HCT116 (cell line): ENCODE measurements at regions not wholly inside any gene's neighbourhood (a gene's known extent, or its start where the extent isn't known, plus 50 kb on each side); places are given as distances from the start of the nearest gene placed in this dataset.

ENCODE experiments used
- ATAC-seq: fragments of 200-7000 bp; cut with Tn5 transposase; 2 replicates; pipeline ENCODE4 v1.9.1; 2020; ENCODE audit warnings: mild to moderate bottlenecking, moderate library complexity
- BruUV-seq: library from RNA; stranded (reverse); fragments of 400-500 nt; replicated peaks from 2 replicates; lab custom pipeline; 2021; lab: Mats Ljungman, UMichigan
- CTCF ChIA-PET: fragments of 300-600 bp; sonication (Branson Sonifier 250); formaldehyde crosslinking; loops from one replicate; lab custom pipeline; 2021; ENCODE audit warnings: antibody characterized with exemption; lab: Charles Lee
- POLR2A ChIA-PET: fragments of 300-600, 350-600 bp; sonication (Branson Sonifier 250); formaldehyde crosslinking; loops from one replicate; lab custom pipeline; 2021; ENCODE audit warnings: antibody characterized with exemption; lab: Charles Lee
- RAD21 ChIA-PET, 2 experiments: fragments of 300-600 bp; sonication (Branson Sonifier 250); formaldehyde crosslinking; loops; one replicate each; lab custom pipeline; 2023; ENCODE audit warnings: low total read pairs in 2 of 2; ENCODE audit not compliant: uncharacterized antibody in 2 of 2, unreplicated experiment in 2 of 2, low non-redundant PET in 1 of 2; lab: Charles Lee
- DNase-seq: peaks from one replicate; pipeline ENCODE4 v3.0.0-alpha.2; 2010; ENCODE audit warnings: low read depth, low spot score
- H2AFZ ChIP-seq: fragments of 200-600 bp; shearing (Covaris generic), sonication (generic); 2 replicates; pipeline ENCODE4 v1.6.1; 2017; ENCODE audit warnings: low read depth, mixed run types, mixed read lengths, antibody characterized with exemption, low read length; ENCODE audit not compliant: poor library complexity, severe bottlenecking
- H3K27ac ChIP-seq: 2 replicates; pipeline ENCODE4 v1.5.1; 2012; ENCODE audit warnings: low read depth, low read length
- H3K27me3 ChIP-seq: fragments of 200-600 bp; sonication (generic); 2 replicates; pipeline ENCODE4 v1.6.1; 2016; ENCODE audit warnings: mixed run types, low read length, mixed read lengths; ENCODE audit not compliant: insufficient read depth
- H3K36me3 ChIP-seq, 2 experiments: fragments of 200-500 bp in 1 of 2; fragments of 200-600 bp in 1 of 2; sonication (Bioruptor generic) in 1 of 2; sonication (generic) in 1 of 2; 2 replicates each; pipeline versions ENCODE4 v1.5.1 to v1.6.1; 2014 to 2016; ENCODE audit warnings: low read length in 2 of 2, inconsistent platforms in 1 of 2, mixed read lengths in 1 of 2, mixed run types in 1 of 2; ENCODE audit not compliant: insufficient read depth in 2 of 2, control insufficient read depth in 1 of 2
- H3K4me1 ChIP-seq, 2 experiments: fragments of 200-600 bp in 1 of 2; sonication (generic) in 1 of 2; 2 replicates each; pipeline versions ENCODE4 v1.5.1 to v1.6.1; 2012 to 2017; ENCODE audit warnings: low read length in 2 of 2, inconsistent platforms in 1 of 2, mild to moderate bottlenecking in 1 of 2, mixed read lengths in 1 of 2, mixed run types in 1 of 2, moderate library complexity in 1 of 2; ENCODE audit not compliant: insufficient read depth in 2 of 2, control insufficient read depth in 1 of 2
- H3K4me2 ChIP-seq: fragments of 200-600 bp; sonication (generic); 2 replicates; pipeline ENCODE4 v1.6.1; 2017; ENCODE audit warnings: mixed run types, low read length, mixed read lengths
- H3K4me3 ChIP-seq, 2 experiments: fragments of 200-600 bp in 1 of 2; sonication (generic) in 1 of 2; replicated peaks in 1 of 2; 2 replicates each; pipeline ENCODE4 v1.5.1; 2011 to 2016; ENCODE audit warnings: low read length in 2 of 2, control low read depth in 1 of 2, low read depth in 1 of 2, mild to moderate bottlenecking in 1 of 2, mixed read lengths in 1 of 2, mixed run types in 1 of 2
- H3K79me2 ChIP-seq: fragments of 200-600 bp; sonication (generic); 2 replicates; pipeline ENCODE4 v1.6.1; 2017; ENCODE audit warnings: mild to moderate bottlenecking, mixed run types, low read length, moderate library complexity, mixed read lengths; ENCODE audit not compliant: insufficient read depth
- H3K9ac ChIP-seq: fragments of 200-600 bp; sonication (generic); 2 replicates; pipeline ENCODE4 v1.6.1; 2016; ENCODE audit warnings: low read length, mixed read lengths
- H3K9me2 ChIP-seq: fragments of 200-600 bp; sonication (generic), shearing (Covaris generic); 2 replicates; pipeline ENCODE4 v1.6.1; 2017; ENCODE audit warnings: mixed run types, mild to moderate bottlenecking, moderate library complexity; ENCODE audit not compliant: insufficient read depth
- H3K9me3 ChIP-seq, 2 experiments: fragments of 200-500 bp in 1 of 2; fragments of 200-600 bp in 1 of 2; sonication (Bioruptor generic) in 1 of 2; sonication (generic) in 1 of 2; 2 replicates each; pipeline ENCODE4 v1.6.1; 2014 to 2017; ENCODE audit warnings: low read length in 2 of 2, mixed read lengths in 2 of 2, inconsistent platforms in 1 of 2, low read depth in 1 of 2, mild to moderate bottlenecking in 1 of 2, mixed run types in 1 of 2, moderate library complexity in 1 of 2; ENCODE audit not compliant: control insufficient read depth in 1 of 2, insufficient read depth in 1 of 2
- H4K20me1 ChIP-seq: fragments of 200-600 bp; sonication (generic), shearing (Covaris generic); 2 replicates; pipeline ENCODE4 v1.6.1; 2017; ENCODE audit warnings: mixed run types, mild to moderate bottlenecking, moderate library complexity; ENCODE audit not compliant: insufficient read depth
- CBX3 ChIP-seq: IDR thresholded peaks from 2 replicates; pipeline ENCODE4 v1.6.1; 2012; ENCODE audit warnings: low read depth
- CEBPB ChIP-seq: IDR thresholded peaks from 2 replicates; pipeline ENCODE4 v1.6.1; 2012; ENCODE audit warnings: low read depth
- EZH2 ChIP-seq: fragments of 200-600 bp; sonication (generic); IDR thresholded peaks from 2 replicates; pipeline ENCODE4 v1.6.1; 2017; ENCODE audit warnings: antibody characterized with exemption, mixed run types
- EZH2phosphoT487 ChIP-seq: fragments of 200-600 bp; IDR thresholded peaks from 2 replicates; pipeline ENCODE4 v1.6.1; 2018; ENCODE audit warnings: antibody characterized with exemption, borderline replicate concordance
- FOSL1 ChIP-seq: IDR thresholded peaks from 2 replicates; pipeline ENCODE4 v1.6.1; 2012; ENCODE audit warnings: low read depth
- JUND ChIP-seq: IDR thresholded peaks from 2 replicates; pipeline ENCODE4 v1.6.1; 2012
- RAD21 ChIP-seq: IDR thresholded peaks from 2 replicates; pipeline ENCODE4 v1.6.1; 2012; ENCODE audit warnings: low read depth, mild to moderate bottlenecking
- SIN3A ChIP-seq: IDR thresholded peaks from 2 replicates; pipeline ENCODE4 v1.6.1; 2012; ENCODE audit warnings: low read depth
- SP1 ChIP-seq: IDR thresholded peaks from 2 replicates; pipeline ENCODE4 v1.6.1; 2012; ENCODE audit warnings: low read depth
- SRF ChIP-seq: IDR thresholded peaks from 2 replicates; pipeline ENCODE4 v1.6.1; 2012; ENCODE audit warnings: low read depth
- TCF7L2 ChIP-seq: IDR thresholded peaks from 2 replicates; pipeline ENCODE4 v1.7.0; 2011; ENCODE audit warnings: borderline replicate concordance, inconsistent platforms; ENCODE audit not compliant: insufficient read depth, insufficient read length; ENCODE audit errors: extremely low read depth
- ZFX ChIP-seq: fragments of 450-650 bp; IDR thresholded peaks from 2 replicates; pipeline ENCODE4 v1.6.1; 2017
- ZNF274 ChIP-seq: fragments of 200-500 bp; sonication (Bioruptor generic); IDR thresholded peaks from 2 replicates; pipeline ENCODE4 v1.6.1; 2014; ENCODE audit warnings: mild to moderate bottlenecking, low read depth, low read length, inconsistent platforms
- intact Hi-C: fragments of 100-400 bp; cut with micrococcal nuclease; formaldehyde crosslinking; loops from 2 replicates; pipeline ENCODE4 v1.10.0; 2022
- TF ChIP-seq, protein P1 (sequence below): IDR thresholded peaks from 2 replicates; pipeline ENCODE4 v1.6.1; 2011; ENCODE audit warnings: mild to moderate bottlenecking, low read length, moderate library complexity; ENCODE audit not compliant: insufficient replicate concordance; ENCODE audit errors: extremely low read depth
- TF ChIP-seq, protein P2 (sequence below): IDR thresholded peaks from 2 replicates; pipeline ENCODE4 v1.6.1; 2012; ENCODE audit warnings: low read depth
- TF ChIP-seq, protein P3 (sequence below): IDR thresholded peaks from 2 replicates; pipeline ENCODE4 v1.6.1; 2012

DNA sequence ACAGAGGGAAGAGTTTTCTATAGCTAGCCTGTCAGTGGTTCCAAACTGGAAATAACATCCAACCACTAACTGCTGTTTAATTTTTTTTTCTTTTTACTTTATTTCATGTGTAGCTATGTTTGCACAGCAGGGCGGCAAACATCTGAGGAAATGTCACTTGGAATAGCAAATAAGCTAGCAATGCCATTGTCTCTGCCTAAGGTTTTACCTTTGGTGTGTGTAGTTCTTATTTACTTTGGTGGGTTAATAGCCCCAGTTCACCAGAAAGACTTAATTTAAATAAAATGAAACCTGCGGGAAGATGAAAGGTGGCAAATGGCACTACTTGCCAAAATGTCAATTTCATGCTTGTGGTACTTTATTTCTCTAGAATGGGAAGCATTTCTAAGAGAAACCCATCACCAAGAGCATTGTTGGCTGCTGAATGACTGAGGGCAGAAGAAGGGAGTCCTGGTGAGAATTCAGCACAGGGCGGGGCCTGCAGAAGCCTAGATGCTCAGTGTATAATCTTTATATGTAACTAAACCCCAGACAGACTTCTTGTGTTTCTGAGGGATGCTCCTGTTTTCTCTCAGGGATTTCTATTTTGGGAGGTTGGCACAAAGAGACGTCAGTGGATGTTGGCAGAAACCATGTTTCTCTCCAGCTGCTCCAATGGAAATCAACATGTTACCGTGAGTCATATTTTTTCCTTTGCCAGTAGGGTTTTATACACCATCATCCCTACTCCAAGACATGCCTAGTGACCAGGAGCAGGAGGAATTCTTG is 300.4 kb upstream of the NT5C1B start:
- no peak overlapping the region for H3K27ac ChIP-seq
- no peak overlapping the region for H3K9ac ChIP-seq
- no peak overlapping the region for H2AFZ ChIP-seq
- no peak overlapping the region for H3K4me2 ChIP-seq
- no peaks in the 10 kb centered on the region for H3K9me2 ChIP-seq
- no peaks in the 10 kb centered on the region for H3K79me2 ChIP-seq
- no peaks in the 10 kb centered on the region for H3K4me1 ChIP-seq
- POLR2A ChIA-PET = no interaction called here
- CTCF ChIA-PET = no interaction called here
- RAD21 ChIA-PET = no interaction called here
- no peak for DNase-seq
- H3K27me3 ChIP-seq = no peaks in the 10 kb centered on the region
- no peak overlapping the region for H3K4me3 ChIP-seq
- no peaks in the 10 kb centered on the region for H3K36me3 ChIP-seq
- BruUV-seq = no TSS peak
- TF ChIP-seq CEBPB (no peak), SRF (no peak), SIN3A (no peak), FOSL1 (no peak), RAD21 (no peak)
- TF ChIP-seq, protein P1, sequence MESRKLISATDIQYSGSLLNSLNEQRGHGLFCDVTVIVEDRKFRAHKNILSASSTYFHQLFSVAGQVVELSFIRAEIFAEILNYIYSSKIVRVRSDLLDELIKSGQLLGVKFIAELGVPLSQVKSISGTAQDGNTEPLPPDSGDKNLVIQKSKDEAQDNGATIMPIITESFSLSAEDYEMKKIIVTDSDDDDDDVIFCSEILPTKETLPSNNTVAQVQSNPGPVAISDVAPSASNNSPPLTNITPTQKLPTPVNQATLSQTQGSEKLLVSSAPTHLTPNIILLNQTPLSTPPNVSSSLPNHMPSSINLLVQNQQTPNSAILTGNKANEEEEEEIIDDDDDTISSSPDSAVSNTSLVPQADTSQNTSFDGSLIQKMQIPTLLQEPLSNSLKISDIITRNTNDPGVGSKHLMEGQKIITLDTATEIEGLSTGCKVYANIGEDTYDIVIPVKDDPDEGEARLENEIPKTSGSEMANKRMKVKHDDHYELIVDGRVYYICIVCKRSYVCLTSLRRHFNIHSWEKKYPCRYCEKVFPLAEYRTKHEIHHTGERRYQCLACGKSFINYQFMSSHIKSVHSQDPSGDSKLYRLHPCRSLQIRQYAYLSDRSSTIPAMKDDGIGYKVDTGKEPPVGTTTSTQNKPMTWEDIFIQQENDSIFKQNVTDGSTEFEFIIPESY = no peak
- no peak for ATAC-seq
- H4K20me1 ChIP-seq = no peaks in the 10 kb centered on the region
- intact Hi-C loops = loop anchor here (10.0 kb wide), 1 partner anchor 425 kb away; no protein-coding TSS in a partner anchor
- H3K9me3 ChIP-seq = no peaks in the 10 kb centered on the region

DNA sequence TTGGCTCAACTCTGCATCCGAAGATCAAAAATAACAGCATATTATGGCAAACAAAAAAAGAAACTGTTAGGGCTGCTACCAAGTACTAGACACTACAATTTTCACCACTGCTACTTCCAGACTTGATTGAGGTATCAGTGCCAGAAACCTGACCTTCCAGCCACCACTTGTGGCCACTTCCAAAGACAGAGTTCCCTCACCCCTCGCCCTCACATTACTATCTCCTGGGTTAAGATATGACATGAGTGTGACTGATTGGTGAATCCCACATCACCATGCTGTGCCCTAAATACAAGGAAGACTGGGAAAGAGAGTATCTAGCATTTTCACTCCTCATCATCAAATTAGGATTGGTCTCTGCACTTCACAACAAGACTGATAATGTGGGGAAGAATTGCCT is 296.1 kb upstream of the NT5C1B start:
- ChIA-PET RAD21 (no interaction called here), POLR2A (no interaction called here)
- intact Hi-C loops = loop anchor here (2.0 to 10.0 kb wide), 2 partner anchors 429 to 977 kb away; no protein-coding TSS in a partner anchor
- no peak for TF ChIP-seq CBX3
- no peak for TF ChIP-seq RAD21
- no peak for TF ChIP-seq EZH2phosphoT487
- no peak for TF ChIP-seq TCF7L2
- no peak for TF ChIP-seq ZNF274
- TF ChIP-seq, protein P2, sequence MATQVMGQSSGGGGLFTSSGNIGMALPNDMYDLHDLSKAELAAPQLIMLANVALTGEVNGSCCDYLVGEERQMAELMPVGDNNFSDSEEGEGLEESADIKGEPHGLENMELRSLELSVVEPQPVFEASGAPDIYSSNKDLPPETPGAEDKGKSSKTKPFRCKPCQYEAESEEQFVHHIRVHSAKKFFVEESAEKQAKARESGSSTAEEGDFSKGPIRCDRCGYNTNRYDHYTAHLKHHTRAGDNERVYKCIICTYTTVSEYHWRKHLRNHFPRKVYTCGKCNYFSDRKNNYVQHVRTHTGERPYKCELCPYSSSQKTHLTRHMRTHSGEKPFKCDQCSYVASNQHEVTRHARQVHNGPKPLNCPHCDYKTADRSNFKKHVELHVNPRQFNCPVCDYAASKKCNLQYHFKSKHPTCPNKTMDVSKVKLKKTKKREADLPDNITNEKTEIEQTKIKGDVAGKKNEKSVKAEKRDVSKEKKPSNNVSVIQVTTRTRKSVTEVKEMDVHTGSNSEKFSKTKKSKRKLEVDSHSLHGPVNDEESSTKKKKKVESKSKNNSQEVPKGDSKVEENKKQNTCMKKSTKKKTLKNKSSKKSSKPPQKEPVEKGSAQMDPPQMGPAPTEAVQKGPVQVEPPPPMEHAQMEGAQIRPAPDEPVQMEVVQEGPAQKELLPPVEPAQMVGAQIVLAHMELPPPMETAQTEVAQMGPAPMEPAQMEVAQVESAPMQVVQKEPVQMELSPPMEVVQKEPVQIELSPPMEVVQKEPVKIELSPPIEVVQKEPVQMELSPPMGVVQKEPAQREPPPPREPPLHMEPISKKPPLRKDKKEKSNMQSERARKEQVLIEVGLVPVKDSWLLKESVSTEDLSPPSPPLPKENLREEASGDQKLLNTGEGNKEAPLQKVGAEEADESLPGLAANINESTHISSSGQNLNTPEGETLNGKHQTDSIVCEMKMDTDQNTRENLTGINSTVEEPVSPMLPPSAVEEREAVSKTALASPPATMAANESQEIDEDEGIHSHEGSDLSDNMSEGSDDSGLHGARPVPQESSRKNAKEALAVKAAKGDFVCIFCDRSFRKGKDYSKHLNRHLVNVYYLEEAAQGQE = no peak
- no peak for TF ChIP-seq EZH2
- no peak for TF ChIP-seq SP1
- no peak for TF ChIP-seq JUND
- TF ChIP-seq, protein P3, sequence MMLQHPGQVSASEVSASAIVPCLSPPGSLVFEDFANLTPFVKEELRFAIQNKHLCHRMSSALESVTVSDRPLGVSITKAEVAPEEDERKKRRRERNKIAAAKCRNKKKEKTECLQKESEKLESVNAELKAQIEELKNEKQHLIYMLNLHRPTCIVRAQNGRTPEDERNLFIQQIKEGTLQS = no peak
- no peak for TF ChIP-seq ZFX

More for the DNA sequence above, 296.1 kb upstream of the NT5C1B start:
- Histone ChIP-seq H4K20me1 (no peaks in the 10 kb centered on the region), H3K27me3 (no peaks in the 10 kb centered on the region), H3K9me2 (no peaks in the 10 kb centered on the region), H2AFZ (no peak overlapping the region), H3K9me3 (no peaks in the 10 kb centered on the region), H3K9ac (no peak overlapping the region), H3K79me2 (no peaks in the 10 kb centered on the region), H3K4me1 (no peaks in the 10 kb centered on the region), H3K36me3 (no peaks in the 10 kb centered on the region), H3K4me3 (no peak overlapping the region), H3K4me2 (no peak overlapping the region), H3K27ac (no peak overlapping the region)
- CTCF ChIA-PET = no interaction called here
- DNase-seq (no peak), ATAC-seq (no peak)
- no TSS peak for BruUV-seq
